ENCODE measurements at regions not wholly inside any gene's neighbourhood (a gene's known extent, or its start where the extent isn't known, plus 50 kb on each side); places are given as distances from the start of the nearest gene placed in this dataset.
"Not testable (repeated sequence)": the region's sequence is repeated elsewhere in the genome, so short reads cannot be mapped to it uniquely, and the experiment has no call there.

- no peak for DNase-seq
Observed at GRCh38 chr10:30197186-30197585, 137.8 kb upstream of the JCAD start.

GRCh38 chr10:30196559-30196958 is 137.2 kb upstream of the JCAD start:
- DNase-seq: not testable (repeated sequence)

GRCh38 chr10:30192846-30193608 is 133.6 kb upstream of the JCAD start:
- DNase-seq: no peak

- DNase-seq: no peak
Observed at GRCh38 chr10:30190577-30191552, 131.5 kb upstream of the JCAD start.

- DNase-seq: no peak
Observed at GRCh38 chr10:30189238-30189580, 129.8 kb upstream of the JCAD start.

GRCh38 chr10:30188556-30189237 is 129.3 kb upstream of the JCAD start:
- DNase-seq: no peak

- no peak for DNase-seq
Observed at GRCh38 chr10:30188101-30188500, 128.7 kb upstream of the JCAD start.

- DNase-seq: no peak
Observed at GRCh38 chr10:30187010-30187409, 127.6 kb upstream of the JCAD start.

GRCh38 chr10:30186371-30186875 is 127.0 kb upstream of the JCAD start:
- DNase-seq: no peak

GRCh38 chr10:30185916-30186315 is 126.5 kb upstream of the JCAD start:
- no peak for DNase-seq

GRCh38 chr10:30185341-30185740 is 126.0 kb upstream of the JCAD start:
- DNase-seq: no peak

GRCh38 chr10:30184397-30185033 is 125.1 kb upstream of the JCAD start:
- DNase-seq: no peak

GRCh38 chr10:30183055-30183402 is 123.6 kb upstream of the JCAD start:
- DNase-seq: no peak

- DNase-seq: no peak
Observed at GRCh38 chr10:30182191-30183054, 123.0 kb upstream of the JCAD start.

GRCh38 chr10:30178356-30178964 is 119.1 kb upstream of the JCAD start:
- no peak for DNase-seq

GRCh38 chr10:30176776-30177533 is 117.6 kb upstream of the JCAD start:
- no peak for DNase-seq

GRCh38 chr10:30176182-30176581 is 116.8 kb upstream of the JCAD start:
- DNase-seq: no peak

GRCh38 chr10:30172673-30173072 is 113.3 kb upstream of the JCAD start:
- DNase-seq: no peak

GRCh38 chr10:30172091-30172490 is 112.7 kb upstream of the JCAD start:
- DNase-seq: no peak
